ENCODE measurements at regions not wholly inside any gene's neighbourhood (a gene's known extent, or its start where the extent isn't known, plus 50 kb on each side); places are given as distances from the start of the nearest gene placed in this dataset.
"Not testable (repeated sequence)": the region's sequence is repeated elsewhere in the genome, so short reads cannot be mapped to it uniquely, and the experiment has no call there.

DNA sequence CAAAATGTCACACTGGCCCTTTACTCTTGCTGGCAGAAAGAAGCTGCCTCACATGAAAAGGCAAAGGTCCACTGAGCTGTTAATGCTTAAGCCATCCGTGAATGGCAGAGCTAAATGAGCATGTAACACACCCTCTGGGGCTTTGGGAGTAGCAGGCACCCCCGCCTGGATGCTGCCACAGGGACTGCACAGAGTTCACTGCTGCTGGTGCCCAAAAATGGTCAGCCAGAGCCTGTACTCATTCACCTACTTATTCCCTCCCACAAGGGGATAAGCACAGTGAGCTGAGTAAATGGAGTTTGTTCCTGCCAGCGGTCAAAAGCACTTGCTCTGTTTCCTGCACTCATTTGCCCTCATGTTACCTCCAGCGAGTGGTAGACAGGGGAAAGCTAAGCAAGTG lies 374.0 kb upstream of the STEAP1 start:
- Mint-ChIP-seq H3K9me3 (no peaks in the 10 kb centered on the region), H3K36me3 (ENCODE audit: low read depth) (no peaks in the 10 kb centered on the region), H3K27ac (no peak overlapping the region), H3K27me3 (ENCODE audit: low read depth) (no peaks in the 10 kb centered on the region), H3K4me1 (ENCODE audit: low read depth) (no peaks in the 10 kb centered on the region), H3K4me3 (ENCODE audit: low read depth) (no peak overlapping the region)
- no peak for DNase-seq (ENCODE audit: low spot score)
- intact Hi-C loops (cut with micrococcal nuclease), result no loop called here

DNA sequence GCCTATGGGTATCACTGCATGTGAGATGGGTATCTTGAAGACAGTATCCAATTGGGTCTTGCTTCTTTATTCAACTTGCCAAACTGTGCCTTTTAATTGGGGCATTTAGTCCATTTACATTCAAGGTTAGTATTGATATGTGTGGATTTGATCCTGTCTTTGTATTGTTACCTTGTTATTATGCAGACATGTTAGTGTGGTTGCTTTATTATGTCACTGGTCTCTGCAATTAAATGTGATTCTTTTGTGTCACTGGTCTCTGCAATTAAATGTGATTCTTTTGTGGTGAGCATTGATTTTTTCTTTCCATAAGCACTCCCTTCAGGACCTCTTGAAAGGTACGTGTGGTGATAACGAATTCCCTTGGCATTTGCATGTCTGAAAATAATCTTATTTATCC lies 357.8 kb upstream of the STEAP1 start:
- H3K36me3 Mint-ChIP-seq (ENCODE audit: low read depth), result no peaks in the 10 kb centered on the region
- no peak overlapping the region for H3K27ac Mint-ChIP-seq
- H3K4me3 Mint-ChIP-seq (ENCODE audit: low read depth), result no peak overlapping the region
- DNase-seq (ENCODE audit: low spot score), result no peak
- no peaks in the 10 kb centered on the region for H3K9me3 Mint-ChIP-seq
- H3K27me3 Mint-ChIP-seq (ENCODE audit: low read depth), result no peaks in the 10 kb centered on the region
- H3K4me1 Mint-ChIP-seq (ENCODE audit: low read depth), result no peaks in the 10 kb centered on the region
- intact Hi-C loops (cut with micrococcal nuclease), result no loop called here

DNA sequence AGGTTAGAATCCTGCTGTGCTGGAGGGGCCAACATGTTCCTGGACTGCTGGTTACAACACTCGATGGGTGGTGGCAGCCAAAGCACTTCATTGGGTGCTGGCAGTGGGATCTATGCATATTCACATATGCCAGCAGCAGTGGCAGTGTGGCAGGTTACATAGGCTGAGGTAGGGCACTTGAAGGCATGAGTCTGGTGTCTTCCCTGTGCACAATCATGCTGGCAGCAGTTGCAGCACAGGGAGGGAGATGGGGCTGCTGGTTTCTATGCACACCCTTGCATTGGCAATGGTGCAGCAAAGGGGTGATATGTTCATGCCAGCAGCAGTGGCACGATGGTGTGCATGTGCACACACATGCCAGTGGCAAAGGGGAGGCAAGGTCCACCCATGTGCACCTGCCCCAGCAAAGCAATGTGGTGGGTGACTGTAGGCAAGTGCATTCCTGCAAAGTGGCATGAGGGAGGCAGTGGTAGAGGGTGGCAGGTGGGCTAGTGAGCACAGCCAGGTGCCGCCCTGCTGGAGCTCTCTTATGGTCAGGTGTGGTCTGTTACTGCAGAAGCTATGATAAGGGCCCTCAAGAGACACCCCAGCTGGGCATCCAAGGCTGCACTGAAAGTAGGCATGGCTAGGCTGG lies 356.2 kb upstream of the STEAP1 start:
- Mint-ChIP-seq H3K27ac (no peak overlapping the region), H3K9me3 (no peaks in the 10 kb centered on the region), H3K36me3 (ENCODE audit: low read depth) (no peaks in the 10 kb centered on the region), H3K27me3 (ENCODE audit: low read depth) (no peaks in the 10 kb centered on the region), H3K4me1 (ENCODE audit: low read depth) (no peaks in the 10 kb centered on the region), H3K4me3 (ENCODE audit: low read depth) (no peak overlapping the region)
- intact Hi-C loops (cut with micrococcal nuclease), result no loop called here
- DNase-seq (ENCODE audit: low spot score), result no peak

DNA sequence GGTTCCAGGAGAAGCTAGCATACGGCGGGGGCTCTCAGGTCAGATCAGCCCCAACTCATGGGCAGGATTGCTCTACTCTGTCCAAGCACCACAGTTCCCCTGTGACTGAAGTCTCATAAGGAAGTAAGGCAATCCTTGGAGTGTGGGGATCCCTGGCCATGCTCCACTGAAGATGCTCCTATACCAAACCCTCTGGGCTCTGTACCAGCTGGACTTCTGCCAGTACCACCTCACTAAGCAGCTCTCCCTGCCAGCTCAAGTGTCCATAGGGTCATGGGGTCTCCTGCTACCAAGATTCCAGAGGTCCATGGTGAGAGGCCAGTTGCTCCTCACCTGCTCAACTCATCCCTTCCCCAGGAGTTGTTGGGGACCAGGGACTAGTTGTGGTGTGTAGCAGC lies 355.7 kb upstream of the STEAP1 start:
- Mint-ChIP-seq H3K9me3 (no peaks in the 10 kb centered on the region), H3K27ac (no peak overlapping the region), H3K4me1 (ENCODE audit: low read depth) (no peaks in the 10 kb centered on the region), H3K27me3 (ENCODE audit: low read depth) (no peaks in the 10 kb centered on the region), H3K36me3 (ENCODE audit: low read depth) (no peaks in the 10 kb centered on the region), H3K4me3 (ENCODE audit: low read depth) (no peak overlapping the region)
- no peak for DNase-seq (ENCODE audit: low spot score)
- intact Hi-C loops (cut with micrococcal nuclease), result no loop called here

DNA sequence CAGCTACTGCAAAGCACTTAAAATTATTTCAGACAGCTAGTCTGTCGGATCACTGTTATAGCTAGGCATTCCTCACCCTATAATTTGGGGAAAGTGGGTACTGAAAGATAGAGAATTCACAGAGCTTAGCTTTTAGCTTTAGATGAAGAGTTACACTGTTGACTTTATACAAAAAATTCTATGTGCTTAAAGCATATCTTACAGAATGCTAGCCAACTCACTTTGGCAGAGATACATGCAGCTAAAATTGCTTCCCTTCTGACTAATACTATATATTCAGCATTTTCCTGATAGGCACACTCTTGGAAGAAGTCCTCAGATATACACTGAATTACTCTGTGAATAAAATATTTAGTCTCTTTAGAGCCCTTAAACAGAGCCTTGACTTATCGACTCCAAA lies 353.5 kb upstream of the STEAP1 start:
- Mint-ChIP-seq H3K4me3 (ENCODE audit: low read depth) (no peak overlapping the region), H3K9me3 (peaks cover 5% of the 10 kb centered on the region), H3K27ac (no peak overlapping the region), H3K4me1 (ENCODE audit: low read depth) (no peaks in the 10 kb centered on the region), H3K36me3 (ENCODE audit: low read depth) (no peaks in the 10 kb centered on the region), H3K27me3 (ENCODE audit: low read depth) (no peaks in the 10 kb centered on the region)
- no peak for DNase-seq (ENCODE audit: low spot score)
- intact Hi-C loops (cut with micrococcal nuclease), result no loop called here

DNA sequence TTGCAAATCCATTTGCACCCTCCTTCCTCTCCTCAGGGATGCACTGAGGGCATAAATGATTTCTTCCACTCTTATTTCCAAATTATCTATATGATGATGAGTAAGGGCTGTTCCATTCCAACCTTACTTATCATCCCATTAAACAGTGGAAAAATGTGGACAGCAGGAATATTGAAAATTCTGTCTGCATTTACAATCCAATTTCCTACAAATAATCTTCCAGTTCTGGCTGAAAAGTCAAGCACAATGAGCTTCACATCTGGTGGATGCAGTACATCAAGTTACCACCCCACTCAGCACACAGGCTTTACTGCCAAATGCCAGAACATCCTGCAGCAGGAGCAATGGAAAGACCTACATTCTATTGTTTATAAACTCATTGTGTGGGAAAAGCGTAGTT lies 345.0 kb upstream of the STEAP1 start:
- DNase-seq (ENCODE audit: low spot score), result no peak
- Mint-ChIP-seq H3K4me1 (ENCODE audit: low read depth) (no peaks in the 10 kb centered on the region), H3K4me3 (ENCODE audit: low read depth) (no peak overlapping the region), H3K36me3 (ENCODE audit: low read depth) (no peaks in the 10 kb centered on the region), H3K27ac (no peak overlapping the region), H3K27me3 (ENCODE audit: low read depth) (no peaks in the 10 kb centered on the region), H3K9me3 (peaks cover 5% of the 10 kb centered on the region)
- intact Hi-C loops (cut with micrococcal nuclease), result no loop called here

DNA sequence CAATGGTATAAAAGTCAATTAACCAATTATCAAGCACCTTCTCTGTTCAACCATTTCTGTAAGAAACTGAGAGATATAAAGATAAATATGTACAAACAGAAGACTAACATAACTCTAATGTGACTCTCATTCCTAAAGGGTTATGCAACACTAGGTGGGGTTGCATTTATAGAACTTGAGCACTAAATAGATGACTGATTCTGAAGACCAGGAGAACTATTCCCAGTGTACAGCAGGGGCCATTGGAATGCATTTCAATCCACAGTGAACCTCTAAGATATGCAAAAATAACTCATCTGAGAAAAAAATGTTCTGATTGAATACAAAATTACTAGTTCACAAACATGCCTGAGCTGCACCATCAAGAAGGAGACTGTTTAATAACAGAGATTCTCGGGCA lies 341.2 kb upstream of the STEAP1 start:
- no peak overlapping the region for H3K4me3 Mint-ChIP-seq (ENCODE audit: low read depth)
- no peak for DNase-seq (ENCODE audit: low spot score)

DNA sequence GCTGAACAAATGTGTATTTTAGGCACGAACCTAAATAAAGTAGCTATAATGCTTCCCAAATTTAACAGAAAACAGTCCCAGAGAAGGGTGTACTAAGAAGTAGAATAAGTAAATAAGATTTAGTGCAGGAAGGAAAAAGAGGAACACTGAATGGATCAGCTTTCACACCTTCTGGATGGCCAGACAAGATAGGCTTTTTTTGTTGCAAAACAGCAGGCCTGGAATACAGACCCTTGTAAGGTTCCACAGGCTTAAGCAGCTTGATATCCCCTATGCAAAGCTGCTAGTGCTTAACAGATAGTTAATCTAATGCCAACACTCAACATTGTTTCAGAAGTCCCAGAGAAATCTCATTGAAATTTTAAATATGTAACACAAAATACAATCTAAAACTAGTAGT lies 328.1 kb upstream of the STEAP1 start:
- Mint-ChIP-seq H3K9me3 (no peaks in the 10 kb centered on the region), H3K27me3 (ENCODE audit: low read depth) (no peaks in the 10 kb centered on the region), H3K4me3 (ENCODE audit: low read depth) (no peak overlapping the region), H3K27ac (no peak overlapping the region), H3K36me3 (ENCODE audit: low read depth) (no peaks in the 10 kb centered on the region), H3K4me1 (ENCODE audit: low read depth) (peaks cover 3% of the 10 kb centered on the region)
- no peak for DNase-seq (ENCODE audit: low spot score)
- intact Hi-C loops (cut with micrococcal nuclease), result no loop called here

More for the DNA sequence above, 341.2 kb upstream of the STEAP1 start:
- H3K27me3 Mint-ChIP-seq (ENCODE audit: low read depth), result no peaks in the 10 kb centered on the region
- no peaks in the 10 kb centered on the region for H3K36me3 Mint-ChIP-seq (ENCODE audit: low read depth)
- H3K27ac Mint-ChIP-seq, result no peak overlapping the region
- H3K9me3 Mint-ChIP-seq, result no peaks in the 10 kb centered on the region
- H3K4me1 Mint-ChIP-seq (ENCODE audit: low read depth), result no peaks in the 10 kb centered on the region
- intact Hi-C loops (cut with micrococcal nuclease), result no loop called here

DNA sequence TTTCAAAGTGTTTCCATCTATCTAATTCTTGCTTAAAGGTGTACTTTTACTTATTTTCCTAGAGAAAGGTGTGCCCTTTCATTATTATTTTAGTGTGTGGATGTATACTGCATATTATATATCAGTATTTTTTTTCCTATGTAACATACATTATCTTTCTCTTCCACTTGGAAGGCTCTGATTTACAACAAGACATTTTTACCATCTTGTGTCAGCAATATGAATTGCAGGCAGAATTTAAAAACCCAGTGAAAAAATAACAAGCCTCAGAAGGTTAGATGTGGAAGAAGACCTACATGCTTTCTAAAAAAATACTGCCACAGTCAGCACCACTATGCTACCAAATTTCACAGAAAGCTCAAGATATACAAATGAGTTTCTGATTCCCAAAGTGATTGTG lies 327.7 kb upstream of the STEAP1 start:
- Mint-ChIP-seq H3K9me3 (no peaks in the 10 kb centered on the region), H3K27ac (no peak overlapping the region), H3K4me3 (ENCODE audit: low read depth) (no peak overlapping the region), H3K4me1 (ENCODE audit: low read depth) (peaks cover 4% of the 10 kb centered on the region), H3K27me3 (ENCODE audit: low read depth) (no peaks in the 10 kb centered on the region), H3K36me3 (ENCODE audit: low read depth) (no peaks in the 10 kb centered on the region)
- intact Hi-C loops (cut with micrococcal nuclease), result no loop called here
- no peak for DNase-seq (ENCODE audit: low spot score)

DNA sequence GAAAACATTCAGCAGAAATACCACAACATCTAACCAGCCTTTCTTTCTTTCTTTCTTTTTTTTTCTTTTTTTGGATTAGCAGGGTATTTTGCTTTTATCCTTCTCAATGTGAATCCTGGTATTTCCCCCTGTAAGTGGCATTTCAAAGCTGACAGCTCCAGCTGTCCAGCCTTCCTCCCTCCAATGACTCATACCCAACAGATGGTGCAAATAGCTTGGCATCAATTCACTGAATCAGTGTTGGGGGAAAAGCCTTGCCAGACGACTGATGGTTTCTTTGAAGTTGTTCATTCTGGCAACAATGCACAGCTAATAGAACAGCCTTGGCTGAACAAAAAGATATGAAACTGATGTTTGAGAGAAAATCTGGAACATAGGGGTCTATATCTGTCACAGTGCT lies 316.8 kb upstream of the STEAP1 start:
- Mint-ChIP-seq H3K36me3 (ENCODE audit: low read depth) (no peaks in the 10 kb centered on the region), H3K27me3 (ENCODE audit: low read depth) (no peaks in the 10 kb centered on the region)

DNA sequence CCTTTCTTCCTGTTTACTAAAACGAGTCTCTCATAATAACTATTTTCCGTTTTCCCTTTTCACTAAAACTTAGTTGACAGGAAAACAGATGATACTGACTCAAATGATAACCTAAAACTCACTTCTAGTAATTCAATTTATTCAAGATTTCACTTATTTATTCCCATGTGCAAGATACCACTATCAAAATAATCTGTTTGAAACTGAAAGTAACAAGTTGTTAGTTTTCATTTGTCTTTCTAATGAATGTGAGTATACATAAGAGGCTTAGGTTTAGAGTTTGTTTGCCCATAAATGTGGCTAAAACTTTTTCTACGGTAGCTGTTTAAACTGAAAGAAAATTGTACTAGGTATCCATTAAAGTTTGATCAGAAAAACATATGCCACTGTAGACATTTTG lies 314.9 kb upstream of the STEAP1 start:
- intact Hi-C loops (cut with micrococcal nuclease), result no loop called here
- peak overlapping the region; percentile 26 for H3K4me3 Mint-ChIP-seq (ENCODE audit: low read depth)
- peak overlapping the region; percentile 26 for H3K27ac Mint-ChIP-seq
- H3K9me3 Mint-ChIP-seq, result no peaks in the 10 kb centered on the region
- H3K27me3 Mint-ChIP-seq (ENCODE audit: low read depth), result no peaks in the 10 kb centered on the region
- H3K36me3 Mint-ChIP-seq (ENCODE audit: low read depth), result no peaks in the 10 kb centered on the region
- H3K4me1 Mint-ChIP-seq (ENCODE audit: low read depth), result peaks cover 8% of the 10 kb centered on the region
- no peak for DNase-seq (ENCODE audit: low spot score)

More for the DNA sequence above, 316.8 kb upstream of the STEAP1 start:
- H3K4me3 Mint-ChIP-seq (ENCODE audit: low read depth), result no peak overlapping the region
- H3K27ac Mint-ChIP-seq, result no peak overlapping the region
- peaks cover 8% of the 10 kb centered on the region for H3K4me1 Mint-ChIP-seq (ENCODE audit: low read depth)
- H3K9me3 Mint-ChIP-seq, result no peaks in the 10 kb centered on the region
- intact Hi-C loops (cut with micrococcal nuclease), result no loop called here
- no peak for DNase-seq (ENCODE audit: low spot score)

DNA sequence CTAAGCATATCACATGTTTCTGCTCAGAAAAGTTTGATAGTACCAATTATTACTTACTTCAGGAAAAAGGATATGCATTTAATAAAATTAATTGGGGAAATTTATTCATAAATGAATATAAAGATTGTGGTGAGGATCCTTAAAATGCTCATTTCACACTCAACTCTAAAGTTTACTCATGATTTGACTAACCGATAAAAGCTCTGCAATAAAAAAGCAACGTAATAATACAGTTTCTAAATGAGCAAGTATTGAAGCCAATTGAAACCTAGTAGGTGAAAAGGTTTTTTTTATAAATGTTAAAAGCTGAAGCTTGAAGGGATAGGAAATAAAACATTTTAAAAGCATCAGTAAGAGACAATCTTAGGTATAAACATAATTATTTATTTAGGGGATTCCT lies 308.3 kb upstream of the STEAP1 start:
- intact Hi-C loops (cut with micrococcal nuclease), result no loop called here
- H3K4me3 Mint-ChIP-seq (ENCODE audit: low read depth), result no peak overlapping the region
- no peak for DNase-seq (ENCODE audit: low spot score)
- no peak overlapping the region for H3K27ac Mint-ChIP-seq
- no peaks in the 10 kb centered on the region for H3K27me3 Mint-ChIP-seq (ENCODE audit: low read depth)
- no peaks in the 10 kb centered on the region for H3K36me3 Mint-ChIP-seq (ENCODE audit: low read depth)
- no peaks in the 10 kb centered on the region for H3K4me1 Mint-ChIP-seq (ENCODE audit: low read depth)
- H3K9me3 Mint-ChIP-seq, result no peaks in the 10 kb centered on the region

DNA sequence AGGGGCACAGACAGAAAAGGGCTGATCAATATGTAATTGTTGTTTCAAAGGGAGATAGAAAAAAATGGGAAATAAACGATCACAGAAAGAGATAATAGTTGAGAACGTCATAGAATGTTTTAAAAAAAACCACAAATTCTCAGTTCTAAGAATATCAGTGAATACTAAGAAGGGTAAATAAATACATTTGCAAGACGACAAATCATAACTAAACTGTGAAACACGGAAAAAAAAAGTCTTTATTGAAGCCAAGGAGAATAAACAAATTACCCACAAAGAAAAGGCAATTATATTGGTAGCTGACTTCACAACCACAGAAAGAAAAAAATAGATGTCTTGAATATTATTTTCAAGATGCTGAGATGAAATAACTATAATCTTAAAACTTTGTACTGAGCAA lies 305.2 kb upstream of the STEAP1 start:
- DNase-seq (ENCODE audit: low spot score), result no peak
- Mint-ChIP-seq H3K36me3 (ENCODE audit: low read depth) (no peaks in the 10 kb centered on the region), H3K27ac (peak overlapping the region; percentile 13), H3K9me3 (no peaks in the 10 kb centered on the region), H3K27me3 (ENCODE audit: low read depth) (no peaks in the 10 kb centered on the region), H3K4me1 (ENCODE audit: low read depth) (no peaks in the 10 kb centered on the region), H3K4me3 (ENCODE audit: low read depth) (no peak overlapping the region)
- intact Hi-C loops (cut with micrococcal nuclease), result no loop called here

DNA sequence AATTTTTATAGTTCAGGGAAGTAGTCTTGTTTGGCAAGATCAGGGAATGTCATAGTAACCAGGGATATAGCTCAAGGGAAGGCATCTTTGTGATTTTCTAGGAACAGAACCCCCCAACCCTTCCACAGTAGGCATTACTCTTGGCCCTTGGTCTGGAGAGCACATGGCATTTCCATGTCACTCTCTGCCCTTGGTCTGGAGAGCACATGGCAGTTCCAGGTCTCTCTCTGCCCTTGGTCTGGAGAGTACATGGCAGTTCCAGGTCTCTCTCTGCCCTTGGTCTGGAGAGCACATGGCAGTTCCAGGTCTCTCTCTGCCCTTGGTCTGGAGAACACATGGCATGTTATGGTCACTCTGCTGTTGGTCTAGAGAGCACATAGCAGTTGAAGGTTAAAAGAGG lies 297.2 kb upstream of the STEAP1 start:
- H3K36me3 Mint-ChIP-seq (ENCODE audit: low read depth); intact Hi-C loops (cut with micrococcal nuclease); H3K27ac Mint-ChIP-seq; DNase-seq (ENCODE audit: low spot score); H3K9me3 Mint-ChIP-seq; H3K27me3 Mint-ChIP-seq (ENCODE audit: low read depth); H3K4me3 Mint-ChIP-seq (ENCODE audit: low read depth); H3K4me1 Mint-ChIP-seq (ENCODE audit: low read depth): not testable (repeated sequence)

All from activated T-helper 2 cell treated with anti-CD3 and anti-CD28 coated beads, Interferon-gamma antibody, Interleukin-2, Interleukin-4, amounts not matched to agents 10 μg/mL and 5 μg/mL and 100 μg/mL, durations not matched to agents 14 hours and 24 hours and 36 hours (primary cell).